Panc1 (cell line): ENCODE measurements at regions not wholly inside any gene's neighbourhood (a gene's known extent, or its start where the extent isn't known, plus 50 kb on each side); places are given as distances from the start of the nearest gene placed in this dataset.

Experiments used
- ATAC-seq: fragments of 200-7000 bp; cut with Tn5 transposase; 2 replicates; pipeline ENCODE4 v1.9.1; 2020; ENCODE audit warnings: mild to moderate bottlenecking, moderate library complexity
- BruUV-seq: library from RNA; stranded (reverse); fragments of 400-500 nt; replicated peaks from 2 replicates; lab custom pipeline; 2021; lab: Mats Ljungman, UMichigan
- CTCF ChIA-PET: fragments of 300-600 bp; sonication (Branson Sonifier 250); formaldehyde crosslinking; loops from one replicate; lab custom pipeline; 2022; ENCODE audit warnings: antibody characterized with exemption; lab: Charles Lee
- POLR2A ChIA-PET: fragments of 300-600 bp; sonication (Branson Sonifier 250); formaldehyde crosslinking; loops from one replicate; lab custom pipeline; 2022; ENCODE audit warnings: antibody characterized with exemption; lab: Charles Lee
- DNase-seq: peaks from one replicate; pipeline ENCODE4 v3.0.0-alpha.2; 2010; ENCODE audit warnings: low read depth, low spot score
- H3K27ac ChIP-seq: 2 replicates; pipeline ENCODE4 v1.5.1; 2011; ENCODE audit warnings: mild to moderate bottlenecking, low read length, inconsistent platforms
- H3K27me3 ChIP-seq: fragments of 200-500 bp; sonication (Bioruptor generic); 2 replicates; pipeline ENCODE4 v1.6.0; 2014; ENCODE audit warnings: low read length, inconsistent platforms; ENCODE audit not compliant: control insufficient read depth, insufficient read depth
- H3K36me3 ChIP-seq: fragments of 200-500 bp; sonication (Bioruptor generic); 2 replicates; pipeline ENCODE4 v1.5.1; 2014; ENCODE audit warnings: inconsistent platforms, mild to moderate bottlenecking, low read length, moderate library complexity; ENCODE audit not compliant: control insufficient read depth, insufficient read depth
- H3K4me1 ChIP-seq: 2 replicates; pipeline ENCODE4 v1.5.1; 2011; ENCODE audit warnings: inconsistent platforms, mild to moderate bottlenecking, low read length, moderate library complexity; ENCODE audit not compliant: control insufficient read depth, insufficient read depth
- H3K4me3 ChIP-seq, 2 experiments: 2 replicates each; pipeline ENCODE4 v1.5.1; 2011 to 2012; ENCODE audit warnings: low read depth in 2 of 2, low read length in 2 of 2, mild to moderate bottlenecking in 2 of 2, inconsistent platforms in 1 of 2, moderate library complexity in 1 of 2
- H3K9me3 ChIP-seq: fragments of 200-500 bp; sonication (Bioruptor generic); 2 replicates; pipeline ENCODE4 v1.5.1; 2014; ENCODE audit warnings: low read depth, mild to moderate bottlenecking, inconsistent platforms, low read length, moderate library complexity; ENCODE audit not compliant: control insufficient read depth, insufficient read depth
- POLR2AphosphoS5 ChIP-seq: IDR thresholded peaks from 2 replicates; pipeline ENCODE4 v1.6.1; 2012; ENCODE audit warnings: mild to moderate bottlenecking, low read depth, low read length, moderate library complexity
- REST ChIP-seq, 2 experiments: IDR thresholded peaks; 2 replicates each; pipeline ENCODE4 v1.6.1; 2011 to 2012; ENCODE audit warnings: low read depth in 2 of 2, control low read depth in 1 of 2, low read length in 1 of 2, mild to moderate bottlenecking in 1 of 2, moderate library complexity in 1 of 2; ENCODE audit not compliant: insufficient read depth in 1 of 2
- SIN3A ChIP-seq: IDR thresholded peaks from 2 replicates; pipeline ENCODE4 v1.6.1; 2012; ENCODE audit warnings: low read depth, mild to moderate bottlenecking, low read length, moderate library complexity, borderline replicate concordance; ENCODE audit not compliant: insufficient read depth
- TCF7L2 ChIP-seq: IDR thresholded peaks from 2 replicates; pipeline ENCODE4 v1.6.1; 2011; ENCODE audit warnings: mild to moderate bottlenecking, low read depth, low read length, inconsistent platforms
- in situ Hi-C: cut with HindIII; loops from 2 replicates; pipeline ENCODE4 v1.10.0; 2016; ENCODE audit warnings: low sequenced_read_pairs, low pct_unique_long_range_greater_than_20kb
- intact Hi-C: fragments of 100-400 bp; cut with micrococcal nuclease; formaldehyde crosslinking; loops from one replicate; pipeline ENCODE4 v1.10.0; 2022; ENCODE audit not compliant: unreplicated experiment
- TF ChIP-seq, protein P1 (sequence below): fragments of 450-650 bp; IDR thresholded peaks from 2 replicates; pipeline ENCODE4 v1.5.1; 2017; ENCODE audit warnings: mild to moderate bottlenecking

DNA sequence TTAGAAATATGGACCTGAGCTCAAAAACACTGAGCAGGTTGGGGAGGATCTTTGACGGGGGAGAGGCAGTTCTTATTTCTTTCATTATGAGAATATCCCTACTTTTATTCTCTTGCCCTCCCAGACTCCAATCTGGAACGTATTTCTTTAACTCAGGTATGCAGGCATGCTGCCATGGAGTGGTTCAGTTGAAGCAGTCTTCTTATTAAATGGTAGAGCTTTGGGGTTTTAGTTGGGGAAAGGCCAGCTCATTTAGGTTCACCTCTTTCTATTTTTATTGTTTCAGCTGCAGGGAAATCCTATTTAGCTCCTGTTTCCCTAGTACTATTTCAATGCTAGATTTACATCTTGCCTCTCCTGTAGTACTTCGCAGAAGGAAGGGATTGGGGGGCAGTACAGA, 198.9 kb downstream of the TTLL7 start:
- in situ Hi-C loops, result no loop called here
- H3K4me3 ChIP-seq, result no peak overlapping the region
- no TSS peak for BruUV-seq
- DNase-seq, result no peak
- no peak overlapping the region for H3K27ac ChIP-seq
- H3K36me3 ChIP-seq, result no peaks in the 10 kb centered on the region
- H3K27me3 ChIP-seq, result no peaks in the 10 kb centered on the region; the same call in 1 of the 2 replicates
- intact Hi-C loops, result no loop called here
- no peaks in the 10 kb centered on the region for H3K9me3 ChIP-seq
- no peak for ATAC-seq
- H3K4me1 ChIP-seq, result no peaks in the 10 kb centered on the region
- ChIA-PET CTCF (no interaction called here), POLR2A (no interaction called here)
- TF ChIP-seq SIN3A (no peak), POLR2AphosphoS5 (no peak), TCF7L2 (no peak), REST (IDR thresholded peaks at IDR 0.05; ENCODE audit: insufficient read depth in 1 of 2, low read depth in 2 of 2, low read length in 1 of 2) (no peak)
- TF ChIP-seq, protein P1, sequence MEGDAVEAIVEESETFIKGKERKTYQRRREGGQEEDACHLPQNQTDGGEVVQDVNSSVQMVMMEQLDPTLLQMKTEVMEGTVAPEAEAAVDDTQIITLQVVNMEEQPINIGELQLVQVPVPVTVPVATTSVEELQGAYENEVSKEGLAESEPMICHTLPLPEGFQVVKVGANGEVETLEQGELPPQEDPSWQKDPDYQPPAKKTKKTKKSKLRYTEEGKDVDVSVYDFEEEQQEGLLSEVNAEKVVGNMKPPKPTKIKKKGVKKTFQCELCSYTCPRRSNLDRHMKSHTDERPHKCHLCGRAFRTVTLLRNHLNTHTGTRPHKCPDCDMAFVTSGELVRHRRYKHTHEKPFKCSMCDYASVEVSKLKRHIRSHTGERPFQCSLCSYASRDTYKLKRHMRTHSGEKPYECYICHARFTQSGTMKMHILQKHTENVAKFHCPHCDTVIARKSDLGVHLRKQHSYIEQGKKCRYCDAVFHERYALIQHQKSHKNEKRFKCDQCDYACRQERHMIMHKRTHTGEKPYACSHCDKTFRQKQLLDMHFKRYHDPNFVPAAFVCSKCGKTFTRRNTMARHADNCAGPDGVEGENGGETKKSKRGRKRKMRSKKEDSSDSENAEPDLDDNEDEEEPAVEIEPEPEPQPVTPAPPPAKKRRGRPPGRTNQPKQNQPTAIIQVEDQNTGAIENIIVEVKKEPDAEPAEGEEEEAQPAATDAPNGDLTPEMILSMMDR, result no peak

DNA sequence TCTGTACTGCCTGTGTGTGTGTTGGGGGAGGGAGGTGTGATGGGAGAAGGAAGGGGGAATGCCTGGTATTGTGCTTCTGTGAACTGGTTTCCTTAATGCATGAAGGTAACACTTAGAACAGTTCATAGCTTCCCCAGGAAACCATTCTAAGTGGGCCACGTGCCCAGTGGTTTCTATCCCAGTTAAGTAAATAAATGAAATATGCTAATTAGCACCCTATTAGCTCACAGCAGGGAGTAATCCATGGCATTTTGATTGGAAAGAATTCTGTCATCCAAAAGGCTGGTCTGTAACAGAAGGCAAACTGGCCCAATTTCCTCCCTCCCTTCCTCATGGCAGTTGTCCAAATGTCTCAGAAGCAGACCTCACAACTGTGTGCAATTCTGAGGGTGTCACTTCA, 199.3 kb downstream of the TTLL7 start:
- Histone ChIP-seq H3K36me3 (no peaks in the 10 kb centered on the region), H3K27me3 (no peaks in the 10 kb centered on the region; the same call in 1 of the 2 replicates), H3K27ac (no peak overlapping the region), H3K4me1 (no peaks in the 10 kb centered on the region), H3K4me3 (no peak overlapping the region), H3K9me3 (no peaks in the 10 kb centered on the region)
- DNase-seq, result no peak
- BruUV-seq, result no TSS peak
- ChIA-PET CTCF (no interaction called here), POLR2A (no interaction called here)
- TF ChIP-seq, protein P1, result no peak
- TF ChIP-seq SIN3A (no peak), REST (IDR thresholded peaks at IDR 0.05; ENCODE audit: insufficient read depth in 1 of 2, low read depth in 2 of 2, low read length in 1 of 2) (no peak), TCF7L2 (no peak), POLR2AphosphoS5 (no peak)
- ATAC-seq, result no peak
- intact Hi-C loops, result no loop called here
- in situ Hi-C loops, result no loop called here
